ENCODE measurements at regions not wholly inside any gene's neighbourhood (a gene's known extent, or its start where the extent isn't known, plus 50 kb on each side); places are given as distances from the start of the nearest gene placed in this dataset.

- TF ChIP-seq POLR2A (IDR thresholded peaks at IDR 0.05) (no peak), CTCF (IDR thresholded peaks at IDR 0.05) (no peak)
These were observed 54.5 kb upstream of the CD2AP start for GRCh38 chr6:47423079-47423478.

Measured in transverse colon (tissue), 3 donors.